GM12891 (cell line): ENCODE measurements at regions not wholly inside any gene's neighbourhood (a gene's known extent, or its start where the extent isn't known, plus 50 kb on each side); places are given as distances from the start of the nearest gene placed in this dataset.

ENCODE experiments used
- POLR2A ChIP-seq: IDR thresholded peaks from 2 replicates; pipeline ENCODE4 v1.6.1; 2011; ENCODE audit warnings: low read depth, low read length, control low read depth
- SPI1 ChIP-seq: IDR thresholded peaks from 2 replicates; pipeline ENCODE4 v1.6.1; 2011; ENCODE audit warnings: low read depth, low read length, control low read depth

DNA sequence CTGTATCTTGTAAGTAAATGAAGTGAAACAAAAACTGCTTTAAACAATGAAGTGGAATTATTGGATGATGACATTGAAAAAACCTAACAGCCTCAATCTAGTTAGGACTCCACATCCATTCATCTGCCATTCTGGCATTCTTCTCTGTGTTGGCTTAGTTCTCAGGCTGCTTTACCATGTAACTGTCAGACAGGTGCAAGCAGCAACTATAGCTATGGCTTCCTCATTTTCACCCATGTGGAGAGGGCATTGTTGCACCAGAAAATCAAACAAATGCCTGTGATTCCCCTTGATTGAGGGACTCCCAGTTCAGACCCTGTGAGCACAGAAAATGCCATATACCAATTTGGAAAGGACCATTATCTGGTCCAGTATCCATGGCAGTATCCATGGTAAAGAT is 129.5 kb upstream of the NYAP2 start:
- no peak for TF ChIP-seq POLR2A
- no peak for TF ChIP-seq SPI1
